Coronary artery (tissue), 2 donors: ENCODE measurements at regions not wholly inside any gene's neighbourhood (a gene's known extent, or its start where the extent isn't known, plus 50 kb on each side); places are given as distances from the start of the nearest gene placed in this dataset.
"Not testable (repeated sequence)": the region's sequence is repeated elsewhere in the genome, so short reads cannot be mapped to it uniquely, and the experiment has no call there.

Experiments used
- DNase-seq: peaks from one replicate; pipeline ENCODE4 v3.0.0-alpha.2; 2017; ENCODE audit warnings: low spot score
- H3K27ac ChIP-seq, 2 donors: fragments of 200-600 bp; sonication (generic); one replicate each; pipeline ENCODE4 v1.5.1; 2016 to 2019
- H3K4me3 ChIP-seq: fragments of 200-600 bp; sonication (generic); 2 replicates; pipeline ENCODE4 v1.5.1; 2016; ENCODE audit warnings: mild to moderate bottlenecking, moderate library complexity
- CTCF ChIP-seq: fragments of 200-600 bp; sonication (generic); IDR thresholded peaks from one replicate; pipeline ENCODE4 v1.5.1; 2019; ENCODE audit warnings: antibody characterized with exemption

- no peak overlapping the region for H3K4me3 ChIP-seq
- no peak for TF ChIP-seq CTCF
- no peak for DNase-seq
- no peak overlapping the region for H3K27ac ChIP-seq
Measured at GRCh38 chrX:96481831-96482230, 202.8 kb upstream of the DIAPH2 start.

DNA sequence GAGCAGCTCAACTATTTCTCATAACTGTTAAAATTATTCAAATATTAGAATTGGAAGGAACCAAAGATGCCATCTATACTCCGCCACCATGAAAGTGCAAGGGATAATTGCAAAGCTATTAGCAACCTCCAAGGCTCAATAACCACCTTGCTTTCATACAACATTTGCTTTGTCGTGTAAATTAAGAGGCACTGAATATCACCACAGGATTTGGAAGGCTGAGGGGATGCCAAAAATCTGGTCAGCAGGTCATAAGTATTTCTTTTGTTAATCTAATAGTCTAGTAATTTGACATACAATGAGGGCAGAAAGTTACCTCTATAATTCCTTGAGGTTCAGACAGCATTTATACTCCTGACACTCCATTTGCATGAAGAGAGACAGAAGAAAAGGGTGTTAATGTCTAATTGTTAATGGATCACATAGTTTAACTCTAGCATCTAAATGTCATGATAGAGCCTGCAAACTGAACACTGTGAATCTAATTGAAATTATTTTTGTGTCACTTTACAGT, 200.9 kb upstream of the DIAPH2 start:
- TF ChIP-seq CTCF: no peak
- no peak for DNase-seq
- Histone ChIP-seq H3K4me3 (no peak overlapping the region), H3K27ac (no peak overlapping the region)

- H3K27ac ChIP-seq, H3K4me3 ChIP-seq, DNase-seq: not testable (repeated sequence)
Measured at GRCh38 chrX:96486687-96487086, 198.0 kb upstream of the DIAPH2 start.

DNA sequence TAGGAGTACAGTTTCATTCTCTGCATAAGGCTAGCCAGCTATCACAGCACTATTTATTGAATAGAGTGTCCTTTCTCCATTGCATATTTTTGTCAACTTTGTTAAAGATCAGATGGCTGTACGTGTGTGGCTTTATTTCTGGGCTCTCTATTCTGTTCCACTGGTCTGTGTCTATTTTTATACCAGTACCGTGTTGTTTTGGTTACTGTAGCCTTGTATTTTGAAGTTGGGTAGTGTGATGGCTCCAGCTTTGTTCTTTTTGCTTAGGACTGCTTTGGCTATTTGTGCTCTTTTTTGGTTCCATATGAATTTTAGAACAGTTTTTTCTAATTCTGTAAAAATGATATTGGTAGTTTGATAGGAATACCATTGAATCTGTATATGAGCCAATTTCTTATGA, 182.1 kb upstream of the DIAPH2 start:
- TF ChIP-seq CTCF: no peak
- no peak overlapping the region for H3K4me3 ChIP-seq
- H3K27ac ChIP-seq: no peak overlapping the region
- DNase-seq: no peak

DNA sequence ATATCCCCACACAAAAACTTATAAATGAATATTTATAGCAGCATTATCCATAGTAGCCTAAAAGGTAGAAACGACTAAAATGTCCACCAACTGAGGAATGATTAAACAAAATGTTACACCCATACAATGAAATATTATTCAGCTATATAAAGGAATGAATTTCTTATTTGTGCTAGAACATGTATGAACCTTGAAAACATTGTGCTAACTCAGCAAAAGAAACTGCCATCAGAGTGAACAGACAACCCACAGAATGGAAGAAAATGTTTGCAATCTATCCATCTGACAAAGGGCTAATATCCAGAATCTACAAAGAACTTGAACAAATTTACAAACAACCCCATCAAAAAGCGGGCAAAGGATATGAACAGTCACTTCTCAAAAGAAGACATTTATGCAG, 155.3 kb upstream of the DIAPH2 start:
- not testable (repeated sequence) for DNase-seq, H3K27ac ChIP-seq

GRCh38 chrX:96538104-96538725, 146.4 kb upstream of the DIAPH2 start:
- DNase-seq: no peak
- no peak overlapping the region for H3K27ac ChIP-seq
- no peak overlapping the region for H3K4me3 ChIP-seq
- no peak for TF ChIP-seq CTCF

More for the DNA sequence above, 155.3 kb upstream of the DIAPH2 start:
- not testable (repeated sequence) for H3K4me3 ChIP-seq

DNA sequence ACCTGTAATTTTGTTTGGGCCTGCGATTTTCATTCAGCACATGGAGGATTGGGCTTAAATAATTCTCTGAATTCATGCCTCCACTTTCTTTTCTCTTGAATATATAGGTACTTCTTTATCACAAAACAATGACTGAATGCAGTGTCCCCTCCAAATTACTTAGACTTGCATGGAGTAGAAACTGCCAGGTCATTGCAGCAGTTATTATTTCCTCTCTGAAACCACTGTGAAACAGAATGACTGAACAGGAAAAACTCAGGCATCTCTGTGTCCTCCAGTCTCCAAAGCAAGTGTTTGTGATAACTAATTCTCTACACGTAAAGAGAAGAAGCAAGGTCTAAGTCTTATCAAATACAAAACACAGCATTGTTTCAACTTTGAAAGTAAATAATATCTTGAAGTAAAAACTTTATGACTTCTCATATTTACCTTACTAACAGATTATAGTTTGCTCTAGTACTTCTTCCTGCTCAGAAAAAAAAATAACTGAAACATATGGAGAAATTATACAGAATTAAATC, 144.5 kb upstream of the DIAPH2 start:
- Histone ChIP-seq H3K27ac (no peak overlapping the region), H3K4me3 (no peak overlapping the region)
- DNase-seq: no peak
- no peak for TF ChIP-seq CTCF

- not testable (repeated sequence) for H3K4me3 ChIP-seq, H3K27ac ChIP-seq, DNase-seq
Measured at GRCh38 chrX:96546281-96546680, 138.4 kb upstream of the DIAPH2 start.
